HepG2 (cell line): ENCODE measurements at regions not wholly inside any gene's neighbourhood (a gene's known extent, or its start where the extent isn't known, plus 50 kb on each side); places are given as distances from the start of the nearest gene placed in this dataset.
A peak's percentile ranks its signal among the peaks of the same experiment; 100 is the strongest.

Experiments
- ATAC-seq: fragments of 200-7000 bp; cut with Tn5 transposase; 3 replicates; pipeline ENCODE4 v1.9.1; 2020; ENCODE audit warnings: mild to moderate bottlenecking, moderate library complexity
- BruUV-seq: library from RNA; stranded (reverse); fragments of 400-500 nt; replicated peaks from 2 replicates; lab custom pipeline; 2021; lab: Mats Ljungman, UMichigan
- CTCF ChIA-PET: fragments of 300-600 bp; formaldehyde crosslinking; extraction: SDS; loops from one replicate; lab custom pipeline; 2021; ENCODE audit warnings: low total read pairs, inconsistent platforms, low intra/inter-chr PET ratio; lab: Yijun Ruan, JAX
- POLR2A ChIA-PET: fragments of 350-600 bp; sonication (Branson Sonifier 250); formaldehyde crosslinking; loops from one replicate; lab custom pipeline; 2020; ENCODE audit warnings: antibody characterized with exemption, inconsistent platforms; lab: Yijun Ruan, JAX
- DNase-seq: peaks from one replicate; pipeline ENCODE4 v3.0.0-alpha.2; 2015; ENCODE audit warnings: low spot score
- FAIRE-seq: peaks from 3 replicates; lab custom pipeline; 2011; peaks lifted over from hg19 to GRCh38; lab: Jason Lieb, UNC
- H2AFZ ChIP-seq: one replicate; pipeline ENCODE4 v1.6.1; 2011; ENCODE audit warnings: low read length, inconsistent platforms
- H3K27ac ChIP-seq: fragments of 300-600 bp; 3 replicates; pipeline ENCODE4 v1.8.0; 2011; ENCODE audit warnings: mixed run types, mild to moderate bottlenecking, mixed read lengths, low read length, inconsistent platforms; ENCODE audit not compliant: insufficient read depth; ENCODE audit errors: extremely low read length
- H3K27me3 ChIP-seq, 2 experiments: fragments of 200-600 bp in 1 of 2; 2 replicates in 1 of 2; 3 replicates in 1 of 2; pipeline versions ENCODE4 v1.6.0 to v1.8.0; 2011; ENCODE audit warnings: low read length in 2 of 2, mild to moderate bottlenecking in 2 of 2, moderate library complexity in 2 of 2, inconsistent platforms in 1 of 2; ENCODE audit not compliant: insufficient read depth in 2 of 2, control insufficient read depth in 1 of 2
- H3K36me3 ChIP-seq, 2 experiments: fragments of 200-600 bp in 1 of 2; replicated peaks in 1 of 2; 2 replicates in 1 of 2; 3 replicates in 1 of 2; pipeline versions ENCODE4 v1.5.1 to v1.8.0; 2011; ENCODE audit warnings: low read length in 2 of 2, inconsistent platforms in 1 of 2; ENCODE audit not compliant: insufficient read depth in 2 of 2, control insufficient read depth in 1 of 2
- H3K4me1 ChIP-seq: 2 replicates; pipeline ENCODE4 v1.5.1; 2012; ENCODE audit warnings: low read length, inconsistent platforms; ENCODE audit not compliant: insufficient read depth
- H3K4me2 ChIP-seq: 2 replicates; pipeline ENCODE4 v1.6.0; 2011; ENCODE audit warnings: low read depth, low read length, inconsistent platforms
- H3K4me3 ChIP-seq, 3 experiments: fragments of 200-600 bp in 1 of 3; sonication (generic), shearing (Covaris generic) in 1 of 3; replicated peaks in 1 of 3; 2 replicates each; pipeline ENCODE4 v1.5.1; 2011 to 2016; ENCODE audit warnings: low read length in 3 of 3, inconsistent platforms in 2 of 3, low read depth in 2 of 3, mild to moderate bottlenecking in 2 of 3, control low read depth in 1 of 3, mixed read lengths in 1 of 3; ENCODE audit not compliant: insufficient read depth in 1 of 3
- H3K79me2 ChIP-seq: one replicate; pipeline ENCODE4 v1.6.1; 2011; ENCODE audit warnings: low read length, inconsistent platforms; ENCODE audit not compliant: insufficient read depth
- H3K9ac ChIP-seq: 2 replicates; pipeline ENCODE4 v1.6.0; 2011; ENCODE audit warnings: mild to moderate bottlenecking, low read depth, low read length, inconsistent platforms; ENCODE audit not compliant: insufficient read depth
- H3K9me3 ChIP-seq: 2 replicates; pipeline ENCODE4 v1.5.1; 2012; ENCODE audit warnings: mild to moderate bottlenecking, low read length
- H4K20me1 ChIP-seq: 2 replicates; pipeline ENCODE4 v1.6.0; 2011; ENCODE audit warnings: inconsistent platforms, mild to moderate bottlenecking, low read length, moderate library complexity; ENCODE audit not compliant: insufficient read depth
- ARNT2 ChIP-seq: sonication (generic); formaldehyde crosslinking; IDR thresholded peaks from 2 replicates; pipeline ENCODE4 v1.8.0; 2022; ENCODE audit warnings: mild to moderate bottlenecking, low read depth, missing genetic modification reagents, moderate library complexity
- HNRNPUL1 ChIP-seq: fragments of 200-400 bp; formaldehyde crosslinking; IDR thresholded peaks from 2 replicates; pipeline ENCODE4 v1.6.1; 2017; ENCODE audit warnings: low read depth, mild to moderate bottlenecking, low read length, moderate library complexity
- MAFK ChIP-seq, 2 experiments: IDR thresholded peaks in 1 of 2; conservative IDR thresholded peaks in 1 of 2; 2 replicates each; pipeline ENCODE4 v1.6.1; 2011; ENCODE audit warnings: improper control_type of control experiment in 2 of 2, low read length in 2 of 2
- MAX ChIP-seq: IDR thresholded peaks from 2 replicates; pipeline ENCODE4 v1.6.1; 2012; ENCODE audit warnings: inconsistent platforms
- PREB ChIP-seq: sonication (generic); formaldehyde crosslinking; IDR thresholded peaks from 2 replicates; pipeline ENCODE4 v1.4.0; 2020; ENCODE audit warnings: missing genetic modification reagents
- ZFY ChIP-seq: sonication (generic); formaldehyde crosslinking; IDR thresholded peaks from 2 replicates; pipeline ENCODE4 v1.4.0; 2020; ENCODE audit warnings: missing genetic modification reagents
- ZNF276 ChIP-seq: sonication (generic); formaldehyde crosslinking; IDR thresholded peaks from 2 replicates; pipeline ENCODE4 v1.4.0; 2020; ENCODE audit warnings: mild to moderate bottlenecking, low read depth, missing genetic modification reagents
- ZSCAN12 ChIP-seq: sonication (generic); formaldehyde crosslinking; IDR thresholded peaks from 2 replicates; pipeline ENCODE4 v1.9.0; 2021; ENCODE audit warnings: mild to moderate bottlenecking, missing genetic modification reagents
- WGBS: methylation state at CpG from one replicate; pipeline ENCODE4 v1.1.6; 2017; ENCODE audit warnings: low lambda C conversion rate; 5-methylcytosine and 5-hydroxymethylcytosine counted together
- in situ Hi-C: cut with HindIII; loops from 2 replicates; pipeline ENCODE4 v1.10.0; 2017; ENCODE audit warnings: low pct_unique_long_range_greater_than_20kb; ENCODE audit not compliant: extremely low pct_ligation_motif_present
- intact Hi-C: fragments of 100-400 bp; cut with micrococcal nuclease; formaldehyde crosslinking; loops from one replicate; pipeline ENCODE4 v1.10.0; 2022; ENCODE audit not compliant: unreplicated experiment

- TF ChIP-seq ZNF276 (CRISPR knock-in tag) (no peak), ZSCAN12 (CRISPR knock-in tag) (no peak), MAFK (conservative IDR thresholded peaks at IDR 0.05 in 1 of 2, IDR thresholded peaks at IDR 0.05 in 1 of 2; ENCODE audit: low read length in 2 of 2) (no peak), PREB (CRISPR knock-in tag) (no peak), ZFY (CRISPR knock-in tag) (0 out of 2 replicates have a peak, but pooled peaks have one; percentile 24)
These were observed 99.7 kb upstream of the ENPP6 start (continued) for GRCh38 chr4:184317234-184317918.

GRCh38 chr4:184316821-184317220 lies 99.1 kb upstream of the ENPP6 start:
- Histone ChIP-seq H3K9me3 (no peaks in the 10 kb centered on the region), H4K20me1 (no peaks in the 10 kb centered on the region), H3K79me2 (no peaks in the 10 kb centered on the region), H2AFZ (no peak overlapping the region), H3K27ac (no peak overlapping the region), H3K4me3 (no peak overlapping the region), H3K4me1 (peaks cover 30% of the 10 kb centered on the region), H3K36me3 (no peaks in the 10 kb centered on the region), H3K27me3 (peaks cover 4 to 21% of the 10 kb centered on the region in 2 experiments; a peak in 4 of 5 replicates), H3K9ac (no peak overlapping the region), H3K4me2 (peak overlapping the region; percentile 50)
- POLR2A ChIA-PET = interaction anchor here (1.7 kb wide), 1 partner anchor 31 kb away, joined by 5 read pairs; no protein-coding TSS in a partner anchor
- 28% methylated on average over 10 of the region's 10 CpGs for WGBS
- intact Hi-C loops (no loop called here), in situ Hi-C loops (no loop called here)
- no peak for ATAC-seq
- no TSS peak for BruUV-seq
- FAIRE-seq = no peak
- CTCF ChIA-PET = no interaction called here
- DNase-seq = no peak
- TF ChIP-seq HNRNPUL1 (no peak), ARNT2 (CRISPR knock-in tag) (no peak), MAX (0 out of 2 replicates have a peak, but pooled peaks have one; percentile 11)
